Mucosa of rectum (tissue), 2 donors: ENCODE measurements at regions not wholly inside any gene's neighbourhood (a gene's known extent, or its start where the extent isn't known, plus 50 kb on each side); places are given as distances from the start of the nearest gene placed in this dataset.
"Not testable (repeated sequence)": the region's sequence is repeated elsewhere in the genome, so short reads cannot be mapped to it uniquely, and the experiment has no call there.

Source experiments
- H3K27ac ChIP-seq, 2 donors: one replicate each; pipeline ENCODE4 v1.7.0; 2013; ENCODE audit warnings: inconsistent platforms in 2 of 2, low read depth in 2 of 2, low read length in 2 of 2
- H3K27me3 ChIP-seq, 2 donors: one replicate each; pipeline ENCODE4 v1.7.0; 2013; ENCODE audit warnings: low read length in 2 of 2; ENCODE audit not compliant: control insufficient read depth in 2 of 2, insufficient read depth in 2 of 2
- H3K36me3 ChIP-seq, 2 donors: one replicate each; pipeline ENCODE4 v1.7.0; 2013; ENCODE audit warnings: low read length in 2 of 2; ENCODE audit not compliant: control insufficient read depth in 2 of 2, insufficient read depth in 2 of 2
- H3K4me1 ChIP-seq, 2 donors: one replicate each; pipeline ENCODE4 v1.7.0; 2013; ENCODE audit warnings: low read length in 2 of 2, mild to moderate bottlenecking in 1 of 2; ENCODE audit not compliant: control insufficient read depth in 2 of 2, insufficient read depth in 2 of 2
- H3K4me3 ChIP-seq, 2 donors: one replicate each; pipeline ENCODE4 v1.7.0; 2013; ENCODE audit warnings: low read length in 2 of 2
- H3K9ac ChIP-seq, 2 donors: one replicate each; pipeline ENCODE4 v1.7.0; 2013; ENCODE audit warnings: low read length in 2 of 2, low read depth in 1 of 2, mild to moderate bottlenecking in 1 of 2
- H3K9me3 ChIP-seq, 2 donors: one replicate each; pipeline ENCODE4 v1.7.0; 2013; ENCODE audit warnings: low read length in 2 of 2; ENCODE audit not compliant: control insufficient read depth in 2 of 2
- donor health status: healthy.
- donor health status: Normal muscosa, but diverticular disease.

DNA sequence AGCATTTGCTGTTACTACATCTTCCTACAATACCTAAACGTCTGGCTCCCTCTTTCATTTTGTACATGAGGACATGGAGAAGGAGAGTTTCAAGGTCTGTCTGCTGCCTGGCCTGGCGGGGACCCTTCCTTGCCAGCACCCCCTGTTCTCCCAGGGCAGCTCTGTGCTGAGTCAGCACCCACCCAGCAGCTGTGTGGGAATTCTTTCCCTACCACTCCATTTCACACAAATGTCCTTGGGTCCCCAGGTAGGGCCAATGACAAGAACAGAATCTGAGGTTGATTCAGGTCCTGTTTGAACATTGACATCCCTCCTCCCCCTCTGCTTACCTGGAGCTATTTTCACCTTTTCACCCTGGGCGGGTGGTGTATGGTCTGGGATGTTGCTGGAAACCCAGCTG is 129.9 kb upstream of the ITGA6 start:
- H3K36me3 ChIP-seq = no peaks in the 10 kb centered on the region
- H3K9ac ChIP-seq = no peak overlapping the region
- H3K9me3 ChIP-seq = peaks cover 0 to 4% of the 10 kb centered on the region in 2 donors
- H3K27me3 ChIP-seq = peaks cover 0 to 3% of the 10 kb centered on the region in 2 donors
- H3K27ac ChIP-seq = no peak overlapping the region
- peaks cover 10 to 13% of the 10 kb centered on the region in 2 donors for H3K4me1 ChIP-seq
- H3K4me3 ChIP-seq = no peak overlapping the region

DNA sequence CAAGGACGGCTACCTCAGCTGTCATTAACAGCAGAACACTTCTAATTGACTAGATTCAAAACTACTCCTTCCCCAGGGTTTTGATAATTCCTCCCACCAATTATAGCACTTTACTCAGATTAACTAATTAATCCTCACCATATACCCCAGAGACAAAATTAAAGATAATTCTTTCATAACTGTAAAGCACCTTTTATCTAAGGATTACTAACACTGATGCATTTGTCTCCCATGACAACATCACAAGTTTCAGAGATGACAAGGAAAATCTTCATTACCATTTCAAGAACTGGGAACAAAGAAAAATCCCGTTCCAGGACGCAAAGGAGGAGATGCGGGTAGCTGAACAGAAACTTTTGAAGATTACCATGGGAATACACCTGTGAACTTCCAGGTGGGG is 129.4 kb upstream of the ITGA6 start:
- no peaks in the 10 kb centered on the region for H3K36me3 ChIP-seq
- H3K27ac ChIP-seq = no peak overlapping the region
- no peak overlapping the region for H3K4me3 ChIP-seq
- no peak overlapping the region for H3K9ac ChIP-seq
- peaks cover 0 to 4% of the 10 kb centered on the region in 2 donors for H3K9me3 ChIP-seq
- H3K27me3 ChIP-seq = peaks cover 0 to 3% of the 10 kb centered on the region in 2 donors
- peaks cover 10 to 13% of the 10 kb centered on the region in 2 donors for H3K4me1 ChIP-seq

DNA sequence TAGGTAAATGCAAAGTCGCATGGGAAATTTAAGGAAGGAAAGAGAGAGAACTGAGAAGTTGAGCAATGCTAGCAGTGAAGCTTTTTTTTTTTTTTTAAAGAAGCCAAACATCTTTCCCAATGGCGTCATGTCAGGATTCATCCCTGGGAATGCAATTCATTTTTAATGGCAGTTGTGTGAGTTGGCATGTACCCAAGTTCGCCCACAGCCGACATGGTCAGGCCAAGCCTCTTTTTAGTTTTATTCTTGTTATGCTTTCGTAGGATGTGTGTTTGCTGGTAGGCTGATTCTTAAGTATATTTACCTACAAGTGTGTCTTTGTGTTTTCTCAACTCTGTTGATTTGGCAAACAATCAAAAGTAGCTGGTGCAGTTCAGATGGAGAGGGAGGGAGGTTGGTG is 127.6 kb upstream of the ITGA6 start:
- H3K36me3 ChIP-seq = no peaks in the 10 kb centered on the region
- H3K9me3 ChIP-seq = peaks cover 0 to 4% of the 10 kb centered on the region in 2 donors
- H3K4me1 ChIP-seq = peaks cover 3 to 5% of the 10 kb centered on the region in 2 donors
- no peak overlapping the region for H3K4me3 ChIP-seq
- H3K9ac ChIP-seq = no peak overlapping the region
- H3K27ac ChIP-seq = no peak overlapping the region
- H3K27me3 ChIP-seq = peaks cover 0 to 3% of the 10 kb centered on the region in 2 donors

DNA sequence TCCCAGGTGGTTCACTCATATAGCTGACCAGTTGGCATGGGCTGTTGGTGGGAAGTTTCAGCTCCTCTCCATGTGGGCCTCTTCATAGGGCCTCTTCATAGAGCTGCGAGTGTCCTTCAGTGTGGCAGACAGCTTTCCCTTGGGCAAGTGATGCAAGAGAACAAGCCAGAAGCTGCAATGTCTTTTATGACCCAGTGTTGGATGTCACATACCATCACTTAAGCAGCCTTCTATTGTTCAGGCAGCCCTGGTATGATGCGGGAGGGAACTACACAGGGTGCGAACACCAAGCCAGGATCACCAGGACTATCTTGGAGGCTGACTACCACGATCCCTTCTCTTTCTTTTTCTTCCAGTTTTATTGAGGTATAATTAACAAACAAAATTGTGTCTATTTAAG is 126.5 kb upstream of the ITGA6 start:
- Histone ChIP-seq H3K9ac (no peak overlapping the region), H3K4me3 (no peak overlapping the region), H3K36me3 (no peaks in the 10 kb centered on the region), H3K27ac (no peak overlapping the region), H3K4me1 (peaks cover 3 to 5% of the 10 kb centered on the region in 2 donors), H3K27me3 (peaks cover 0 to 3% of the 10 kb centered on the region in 2 donors), H3K9me3 (peaks cover 0 to 4% of the 10 kb centered on the region in 2 donors)

DNA sequence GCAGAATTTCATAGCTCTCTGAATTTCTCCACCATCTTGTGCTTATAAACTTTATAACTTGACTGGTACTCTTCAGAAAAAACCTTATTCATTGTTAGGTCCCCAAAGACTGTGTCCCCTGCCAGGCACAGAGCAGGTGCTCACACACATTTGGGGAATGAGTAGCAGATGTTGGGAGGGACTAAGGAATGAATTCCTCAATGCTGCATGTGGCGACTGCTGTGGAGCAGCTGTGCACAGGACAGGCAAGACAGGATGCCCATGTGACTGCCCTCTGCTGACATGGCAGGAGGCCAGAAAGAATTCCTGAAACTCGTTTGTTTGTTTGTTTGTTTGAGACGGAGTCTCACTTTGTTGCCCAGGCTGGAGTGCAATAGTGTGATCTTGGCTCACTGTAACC is 122.3 kb upstream of the ITGA6 start:
- Histone ChIP-seq H3K36me3 (no peaks in the 10 kb centered on the region), H3K4me1 (peaks cover 3 to 7% of the 10 kb centered on the region in 2 donors), H3K27me3 (peaks cover 0 to 3% of the 10 kb centered on the region in 2 donors), H3K4me3 (no peak overlapping the region), H3K9me3 (peaks cover 0 to 4% of the 10 kb centered on the region in 2 donors), H3K9ac (no peak overlapping the region), H3K27ac (no peak overlapping the region)

DNA sequence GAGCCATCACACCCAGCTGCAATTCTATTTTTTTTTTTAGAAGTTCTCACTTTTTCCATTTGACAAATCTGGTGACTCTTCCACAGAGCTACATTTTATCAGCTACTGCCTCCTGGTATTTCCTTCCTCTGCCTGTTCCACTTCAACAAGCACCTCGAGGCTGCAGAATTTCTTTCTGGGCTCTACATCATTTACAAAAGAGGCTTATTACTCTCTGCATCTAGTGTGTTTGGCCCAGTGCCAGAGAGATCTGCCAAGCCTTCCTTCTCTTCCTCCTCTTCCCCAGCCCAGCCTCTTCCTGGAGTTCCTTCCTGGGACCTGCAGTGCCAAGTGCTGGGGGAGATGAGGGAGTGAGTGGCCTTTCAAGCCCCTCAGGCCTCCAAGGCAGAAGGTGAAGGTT is 119.6 kb upstream of the ITGA6 start:
- Histone ChIP-seq H3K4me1 (peaks cover 0 to 7% of the 10 kb centered on the region in 2 donors), H3K27me3 (no peaks in the 10 kb centered on the region), H3K9me3 (no peaks in the 10 kb centered on the region), H3K9ac (no peak overlapping the region), H3K27ac (peak overlapping the region in 1 of 2 donors; percentile 34), H3K4me3 (no peak overlapping the region), H3K36me3 (no peaks in the 10 kb centered on the region)

DNA sequence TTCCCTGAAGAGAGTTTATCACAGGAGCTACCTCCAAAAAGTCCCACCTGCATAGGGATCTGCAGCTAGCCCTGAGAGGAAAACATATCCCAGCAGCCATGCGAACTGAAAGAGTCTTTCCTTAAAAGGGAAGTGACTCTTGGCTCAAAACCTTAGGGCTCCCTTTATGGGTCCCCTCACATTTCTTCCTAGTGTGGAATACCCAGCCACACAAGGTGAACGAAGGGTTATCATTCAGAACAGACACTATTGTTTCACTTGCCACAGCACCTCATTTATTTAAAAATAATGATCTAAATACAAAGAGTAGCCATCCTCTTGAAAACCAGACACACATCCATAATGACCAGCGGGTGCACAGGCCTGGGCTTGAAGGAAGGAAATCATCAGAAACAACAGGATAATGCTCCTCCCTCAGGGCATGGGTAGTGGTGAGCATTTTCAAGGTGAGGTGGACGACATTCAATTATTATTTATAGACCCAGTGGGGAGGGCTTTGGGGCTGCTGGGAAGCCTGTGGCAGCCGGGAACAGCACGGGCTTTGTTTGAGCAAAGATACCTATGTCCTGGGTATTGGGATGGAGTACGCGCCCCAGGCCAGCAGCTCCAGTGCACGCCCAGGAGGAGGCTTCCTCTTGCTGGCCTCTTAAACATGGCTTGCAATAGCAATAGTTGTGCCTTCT is 119.0 kb upstream of the ITGA6 start:
- H3K36me3 ChIP-seq = no peaks in the 10 kb centered on the region
- peaks cover 0 to 7% of the 10 kb centered on the region in 2 donors for H3K4me1 ChIP-seq
- H3K27ac ChIP-seq = peak overlapping the region in 1 of 2 donors; percentile 34
- no peaks in the 10 kb centered on the region for H3K9me3 ChIP-seq
- H3K27me3 ChIP-seq = no peaks in the 10 kb centered on the region
- H3K4me3 ChIP-seq = no peak overlapping the region
- H3K9ac ChIP-seq = no peak overlapping the region

DNA sequence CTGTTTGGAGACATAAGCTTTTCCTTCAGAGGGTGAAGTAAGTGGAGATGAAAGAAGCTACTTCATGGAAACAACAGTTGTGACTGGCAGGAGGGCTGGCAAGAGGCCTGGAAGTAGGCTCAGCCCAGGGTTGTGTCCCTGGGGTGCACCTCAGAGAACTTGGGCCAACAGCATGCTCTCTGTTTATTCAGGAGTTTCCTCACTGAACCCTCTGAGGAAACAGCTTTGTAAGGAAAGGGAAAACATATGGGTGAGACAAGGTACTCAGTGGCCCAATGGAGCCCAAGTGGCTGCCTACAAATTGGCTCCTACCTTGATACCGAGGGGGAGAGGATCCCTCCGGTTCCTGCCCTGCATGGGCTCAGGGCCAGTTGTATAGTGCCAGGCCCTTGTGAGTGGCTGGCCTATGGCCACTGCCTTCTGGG is 115.5 kb upstream of the ITGA6 start:
- no peaks in the 10 kb centered on the region for H3K9me3 ChIP-seq
- H3K4me1 ChIP-seq = peaks cover 0 to 7% of the 10 kb centered on the region in 2 donors
- H3K36me3 ChIP-seq = no peaks in the 10 kb centered on the region
- H3K4me3 ChIP-seq = no peak overlapping the region
- no peak overlapping the region for H3K27ac ChIP-seq
- H3K9ac ChIP-seq = no peak overlapping the region
- no peaks in the 10 kb centered on the region for H3K27me3 ChIP-seq

DNA sequence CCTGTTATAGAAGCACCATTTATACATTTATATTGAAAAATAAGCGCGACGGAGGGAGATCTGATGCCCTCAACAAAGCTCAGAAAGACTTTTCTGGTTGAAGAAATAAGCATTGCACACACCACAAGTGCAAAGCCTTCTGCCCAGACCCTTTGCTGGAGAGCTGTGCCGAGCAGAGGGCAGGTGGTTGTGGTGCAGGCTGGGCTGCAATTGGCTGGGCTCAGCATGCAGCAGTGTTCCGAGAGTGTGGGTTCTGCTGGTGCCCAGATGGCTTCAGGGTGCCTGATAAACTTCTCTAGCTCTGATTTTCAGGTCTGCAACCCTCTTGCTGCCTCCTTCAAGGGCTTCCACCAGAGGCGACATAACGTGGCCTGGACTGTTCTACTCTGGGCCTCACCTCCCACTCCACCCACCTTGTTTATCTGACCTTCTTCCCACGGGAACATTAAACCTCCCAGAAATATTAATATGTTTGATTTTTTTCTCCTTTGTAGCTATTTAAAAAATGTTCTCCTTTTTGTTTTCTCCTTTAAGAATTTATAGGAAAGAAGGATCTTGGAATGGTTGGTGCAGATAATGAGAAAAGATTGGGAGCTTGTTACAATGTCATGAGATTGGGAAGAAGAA is 113.6 kb upstream of the ITGA6 start:
- H3K27me3 ChIP-seq = no peaks in the 10 kb centered on the region
- no peak overlapping the region for H3K4me3 ChIP-seq
- no peak overlapping the region for H3K9ac ChIP-seq
- H3K9me3 ChIP-seq = no peaks in the 10 kb centered on the region
- H3K36me3 ChIP-seq = no peaks in the 10 kb centered on the region
- H3K27ac ChIP-seq = no peak overlapping the region
- no peaks in the 10 kb centered on the region for H3K4me1 ChIP-seq

DNA sequence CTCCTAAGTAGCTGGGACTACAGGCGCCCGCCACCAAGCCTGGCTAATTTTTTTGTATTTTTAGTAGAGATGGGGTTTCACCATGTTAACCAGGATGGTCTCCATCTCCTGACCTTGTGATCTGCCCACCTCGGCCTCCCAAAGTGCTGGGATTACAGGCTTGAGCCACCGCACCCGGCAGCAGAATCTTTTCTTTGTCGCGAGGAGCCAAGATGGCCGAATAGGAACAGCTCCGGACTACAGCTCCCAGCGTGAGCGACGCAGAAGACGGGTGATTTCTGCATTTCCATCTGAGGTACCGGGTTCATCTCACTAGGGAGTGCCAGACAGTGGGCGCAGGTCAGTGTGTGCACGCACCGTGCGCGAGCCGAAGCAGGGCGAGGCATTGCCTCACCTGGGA is 112.3 kb upstream of the ITGA6 start:
- H3K4me1 ChIP-seq, H3K4me3 ChIP-seq, H3K27ac ChIP-seq, H3K36me3 ChIP-seq, H3K9ac ChIP-seq, H3K27me3 ChIP-seq, H3K9me3 ChIP-seq: not testable (repeated sequence)
